Mucosa of descending colon (tissue), 3 donors: ENCODE measurements at regions not wholly inside any gene's neighbourhood (a gene's known extent, or its start where the extent isn't known, plus 50 kb on each side); places are given as distances from the start of the nearest gene placed in this dataset.

ENCODE experiments used
- ATAC-seq: fragments of 200-7000 bp; cut with Tn5 transposase; one replicate; pipeline ENCODE4 v1.9.1; 2020; ENCODE audit warnings: mild to moderate bottlenecking, moderate library complexity
- DNase-seq, 3 donors: peaks; one replicate each; pipeline ENCODE4 v3.0.0-alpha.2; 2020
- H3K36me3 ChIP-seq: fragments of 200-600 bp; one replicate; pipeline ENCODE4 v1.8.0; 2021; ENCODE audit warnings: low read depth, mild to moderate bottlenecking
- H3K4me1 ChIP-seq: fragments of 200-600 bp; one replicate; pipeline ENCODE4 v1.8.0; 2021; ENCODE audit warnings: low read depth, mild to moderate bottlenecking
- H3K4me3 ChIP-seq: fragments of 200-600 bp; one replicate; pipeline ENCODE4 v1.8.0; 2021; ENCODE audit warnings: mild to moderate bottlenecking
- H3K9me3 ChIP-seq: fragments of 200-600 bp; one replicate; pipeline ENCODE4 v1.8.0; 2021; ENCODE audit warnings: mild to moderate bottlenecking
- CTCF ChIP-seq: fragments of 200-600 bp; IDR thresholded peaks from one replicate; pipeline ENCODE4 v1.8.0; 2022; ENCODE audit warnings: antibody characterized with exemption, mild to moderate bottlenecking
- intact Hi-C, 2 donors: fragments of 100-400 bp; cut with DNase I in 1 of 2; cut with micrococcal nuclease in 1 of 2; formaldehyde crosslinking; loops; one replicate each; pipeline versions ENCODE4 v1.11.0 to v1.11.1; 2022; cut with DNase I, micrococcal nuclease
- donor health status: DM: no; HTN: no; CAD: no; lungs with moderate emphysema.
- donor health status: DM: no; HTN: no; CAD: no.
- donor health status: DM: no; HTN: yes; CAD: no.

GRCh38 chr1:96944432-96945092, 223.0 kb downstream of the PTBP2 start:
- ATAC-seq = no peak
- Histone ChIP-seq H3K9me3 (no peaks in the 10 kb centered on the region), H3K36me3 (no peaks in the 10 kb centered on the region), H3K4me1 (no peaks in the 10 kb centered on the region), H3K4me3 (no peak overlapping the region)
- TF ChIP-seq CTCF = no peak
- intact Hi-C loops = no loop called here
- no peak for DNase-seq

DNA sequence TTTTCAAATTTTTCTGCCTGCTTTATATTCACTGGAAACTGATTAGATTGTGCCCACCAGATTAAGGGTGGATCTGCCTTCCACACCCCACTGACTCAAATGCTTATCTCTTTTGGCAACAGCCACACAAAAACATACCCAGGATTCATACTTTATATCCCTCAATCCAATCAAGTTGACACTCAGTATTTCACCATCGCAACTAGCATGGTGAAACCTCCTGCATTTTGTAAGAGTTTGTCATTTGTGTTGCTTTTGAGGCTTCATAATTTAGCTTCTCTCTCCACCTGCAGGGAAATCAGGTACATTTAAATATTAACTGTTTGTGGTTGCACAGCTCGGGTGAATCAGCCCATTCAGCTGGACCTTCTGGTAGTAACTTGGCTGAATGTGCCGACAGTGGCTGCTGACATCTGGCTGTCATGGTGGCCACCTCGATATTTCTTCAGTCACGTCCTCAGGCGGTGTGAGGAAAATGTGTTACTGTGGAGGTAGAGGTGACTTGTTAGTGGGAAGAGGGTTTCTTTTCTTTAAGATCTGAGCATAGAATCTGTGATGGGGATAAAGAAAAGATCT, 224.0 kb downstream of the PTBP2 start:
- no peaks in the 10 kb centered on the region for H3K36me3 ChIP-seq
- no peaks in the 10 kb centered on the region for H3K9me3 ChIP-seq
- no peak for TF ChIP-seq CTCF
- ATAC-seq (no peak), DNase-seq (no peak)
- no peak overlapping the region for H3K4me3 ChIP-seq
- intact Hi-C loops = no loop called here
- no peaks in the 10 kb centered on the region for H3K4me1 ChIP-seq

DNA sequence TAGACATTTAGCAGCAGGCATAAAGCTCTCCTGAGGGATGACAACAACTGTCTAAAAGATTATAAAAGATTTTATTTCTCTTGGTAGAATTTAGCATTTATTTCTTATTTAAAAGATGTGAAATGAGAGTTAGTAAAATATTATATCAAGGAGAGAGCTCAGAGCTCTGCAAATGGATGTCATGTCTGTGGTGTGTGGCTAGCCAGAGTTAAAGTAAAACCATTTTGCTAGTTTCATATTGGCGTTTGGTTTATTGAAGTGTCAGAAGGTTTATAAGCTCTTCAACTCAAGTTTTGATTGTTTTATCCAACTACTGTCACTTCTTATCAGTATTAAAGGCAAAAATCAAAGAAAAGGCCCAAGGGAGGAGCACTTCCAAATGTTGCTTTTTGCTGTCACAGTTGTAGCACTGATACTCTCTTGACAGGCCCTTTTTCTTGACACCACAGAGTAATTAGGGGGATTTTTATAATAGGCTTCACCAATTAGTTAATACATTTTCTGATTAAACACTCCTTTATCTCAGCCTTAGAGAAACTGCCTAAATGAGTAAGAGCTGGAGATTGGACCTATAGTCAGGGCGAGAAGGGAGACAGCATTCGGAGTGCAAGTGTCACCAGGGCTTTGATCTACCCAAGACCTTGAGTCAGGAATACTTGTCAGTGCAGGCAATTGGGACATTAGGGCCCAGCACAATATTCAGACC, 233.9 kb downstream of the PTBP2 start:
- Histone ChIP-seq H3K4me3 (no peak overlapping the region), H3K4me1 (no peaks in the 10 kb centered on the region), H3K9me3 (no peaks in the 10 kb centered on the region), H3K36me3 (no peaks in the 10 kb centered on the region)
- DNase-seq (no peak), ATAC-seq (no peak)
- intact Hi-C loops = no loop called here
- TF ChIP-seq CTCF = no peak

DNA sequence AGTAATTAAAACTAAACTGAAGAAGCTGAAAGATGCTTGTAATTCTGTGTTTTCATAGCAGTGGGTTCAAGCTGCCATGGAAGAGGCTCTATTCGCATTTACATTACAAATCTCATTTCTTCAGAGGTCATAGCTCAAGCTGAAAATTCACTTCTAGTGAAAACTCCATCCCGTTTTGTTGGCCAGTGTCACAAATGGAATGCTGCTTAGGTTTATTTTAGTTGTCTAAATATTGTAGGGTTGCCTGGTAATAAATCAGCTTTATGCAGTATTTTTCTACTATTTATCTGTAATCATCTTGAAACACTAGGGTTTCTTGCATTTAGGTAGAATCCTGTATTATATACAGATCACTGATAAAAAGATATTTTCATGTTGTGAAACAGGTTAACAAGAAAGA, 240.6 kb downstream of the PTBP2 start:
- Histone ChIP-seq H3K9me3 (no peaks in the 10 kb centered on the region), H3K36me3 (no peaks in the 10 kb centered on the region), H3K4me1 (no peaks in the 10 kb centered on the region), H3K4me3 (no peak overlapping the region)
- intact Hi-C loops = loop anchor here in 1 of 2 donors (10.0 kb wide), 2 partner anchors 863 to 1093 kb away; no protein-coding TSS in a partner anchor
- DNase-seq (no peak), ATAC-seq (no peak)
- TF ChIP-seq CTCF = no peak

DNA sequence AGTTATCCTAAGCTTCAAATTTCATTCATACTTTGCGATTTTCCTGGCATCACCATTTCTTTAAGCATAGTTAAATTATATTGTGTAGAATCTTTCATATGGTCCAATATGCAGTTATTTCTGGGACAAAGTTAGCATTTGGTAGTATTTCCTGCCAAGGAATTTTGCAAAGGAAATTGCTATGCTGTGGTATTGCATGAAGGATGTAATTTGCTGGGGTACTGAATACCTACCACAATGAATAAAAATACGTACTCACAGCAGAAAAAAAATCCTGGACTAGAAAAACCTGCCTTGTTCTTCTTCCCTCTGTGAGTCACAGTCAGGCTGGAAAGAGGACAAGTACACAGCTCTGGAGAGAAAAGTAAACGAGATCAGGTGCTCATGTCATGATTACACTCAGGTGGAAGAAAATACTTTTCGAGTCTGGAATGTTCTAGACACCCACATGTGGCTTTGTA, 241.2 kb downstream of the PTBP2 start:
- no peak for TF ChIP-seq CTCF
- no peaks in the 10 kb centered on the region for H3K36me3 ChIP-seq
- ATAC-seq (no peak), DNase-seq (no peak)
- H3K4me3 ChIP-seq = no peak overlapping the region
- H3K4me1 ChIP-seq = no peaks in the 10 kb centered on the region
- H3K9me3 ChIP-seq = no peaks in the 10 kb centered on the region
- intact Hi-C loops = loop anchor here in 1 of 2 donors (10.0 kb wide), 2 partner anchors 862 to 1092 kb away; no protein-coding TSS in a partner anchor
